ENCODE measurements at regions not wholly inside any gene's neighbourhood (a gene's known extent, or its start where the extent isn't known, plus 50 kb on each side); places are given as distances from the start of the nearest gene placed in this dataset.
"Not testable (repeated sequence)": the region's sequence is repeated elsewhere in the genome, so short reads cannot be mapped to it uniquely, and the experiment has no call there.

DNA sequence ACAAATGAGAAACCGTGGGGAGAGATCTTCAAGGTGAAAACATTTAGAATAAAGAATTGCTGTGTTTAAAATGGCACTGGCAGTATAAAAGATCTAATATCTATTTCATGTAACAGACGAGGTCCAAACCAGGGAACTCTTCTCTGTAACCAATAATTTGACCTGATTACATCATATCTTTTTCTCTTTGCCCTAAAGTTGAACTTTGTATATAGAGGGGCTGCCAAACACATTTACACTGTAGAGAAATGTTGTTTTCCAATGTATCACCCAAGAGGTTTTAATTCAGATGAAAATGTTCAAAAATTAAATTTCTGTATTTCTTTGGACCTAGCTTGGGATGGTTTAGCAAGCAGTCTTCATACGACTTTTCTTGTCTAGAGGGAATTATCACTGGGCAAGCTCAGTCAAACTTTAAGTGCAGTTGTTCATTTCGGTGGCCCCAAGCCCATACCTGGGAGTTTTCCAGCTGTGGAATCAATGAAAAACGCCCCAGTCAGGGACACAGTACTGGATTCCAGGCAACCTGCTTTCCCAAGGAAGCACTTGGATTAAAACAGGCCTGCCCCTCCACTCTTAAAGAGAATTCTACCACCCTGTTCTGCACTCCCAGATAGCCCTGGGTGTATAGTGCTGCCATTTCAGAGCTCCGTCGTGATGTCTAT lies 208.5 kb upstream of the FN1 start:
- DNase-seq = no peak

GRCh38 chr2:215638687-215639086 lies 202.8 kb upstream of the FN1 start:
- DNase-seq = no peak

GRCh38 chr2:215637651-215638050 lies 201.8 kb upstream of the FN1 start:
- DNase-seq = no peak

- no peak for DNase-seq
These were observed 200.9 kb upstream of the FN1 start for GRCh38 chr2:215636816-215637215.

DNA sequence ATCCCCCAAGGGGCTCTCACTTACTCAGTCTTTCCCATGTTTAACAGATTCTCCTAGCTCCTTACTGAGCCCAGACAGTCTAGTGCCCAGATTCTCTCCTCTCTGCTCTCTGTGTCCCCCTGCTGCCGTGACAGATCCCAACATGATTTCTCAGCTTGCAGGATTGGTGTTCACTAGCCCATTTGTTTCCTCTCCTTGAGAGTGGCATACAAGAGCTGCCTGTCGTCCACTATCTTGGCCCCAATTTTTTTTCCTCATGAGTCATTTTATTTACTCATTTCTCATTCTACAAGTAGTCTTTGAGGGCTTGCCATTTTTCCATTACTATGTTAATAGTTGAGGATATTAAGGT lies 199.9 kb upstream of the FN1 start:
- peak; percentile 49 for DNase-seq

- DNase-seq = no peak
These were observed 199.4 kb upstream of the FN1 start for GRCh38 chr2:215635071-215635787.

GRCh38 chr2:215633360-215633759 lies 197.5 kb upstream of the FN1 start:
- no peak for DNase-seq

DNA sequence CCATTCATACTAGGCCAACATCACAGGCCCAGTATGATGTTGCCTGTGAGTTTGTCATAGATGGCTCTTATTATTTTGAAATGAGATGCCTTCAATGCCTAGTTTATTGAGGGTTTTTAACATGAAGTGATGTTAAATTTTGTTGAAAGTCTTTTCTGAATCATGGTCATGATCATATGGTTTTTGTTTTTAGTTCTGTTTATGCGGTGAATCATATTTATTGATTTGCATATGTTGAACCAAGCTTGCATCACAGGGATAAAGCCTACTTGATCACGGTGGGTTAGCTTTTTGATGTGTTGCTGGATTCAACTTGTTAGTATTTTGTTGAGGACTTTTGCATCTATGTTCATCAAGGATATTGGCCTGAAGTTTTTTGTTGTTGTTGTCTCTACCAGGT lies 195.8 kb upstream of the FN1 start:
- DNase-seq = no peak

GRCh38 chr2:215630796-215631195 lies 194.9 kb upstream of the FN1 start:
- not testable (repeated sequence) for DNase-seq

- DNase-seq = no peak
These were observed 191.9 kb upstream of the FN1 start for GRCh38 chr2:215627771-215628170.

- DNase-seq = no peak
These were observed 191.0 kb upstream of the FN1 start for GRCh38 chr2:215626812-215627281.

DNA sequence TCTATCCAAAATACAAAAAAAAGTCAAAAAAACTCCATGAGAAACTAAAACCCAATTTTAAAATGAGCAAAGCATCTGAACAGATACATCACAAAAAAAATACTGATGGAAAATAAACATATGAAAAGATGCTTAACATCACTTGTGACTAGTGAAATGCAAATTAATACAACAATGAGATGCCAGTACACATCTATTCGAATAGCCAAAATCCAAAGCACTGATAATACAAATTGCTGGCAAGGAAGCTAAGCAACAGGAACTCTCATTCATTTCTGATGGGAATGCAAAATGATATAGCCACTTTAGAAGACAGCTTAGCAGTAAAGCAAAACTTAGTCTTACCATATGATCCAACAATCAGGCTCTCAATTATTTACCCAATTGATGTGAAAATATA lies 190.2 kb upstream of the FN1 start:
- DNase-seq = no peak

DNA sequence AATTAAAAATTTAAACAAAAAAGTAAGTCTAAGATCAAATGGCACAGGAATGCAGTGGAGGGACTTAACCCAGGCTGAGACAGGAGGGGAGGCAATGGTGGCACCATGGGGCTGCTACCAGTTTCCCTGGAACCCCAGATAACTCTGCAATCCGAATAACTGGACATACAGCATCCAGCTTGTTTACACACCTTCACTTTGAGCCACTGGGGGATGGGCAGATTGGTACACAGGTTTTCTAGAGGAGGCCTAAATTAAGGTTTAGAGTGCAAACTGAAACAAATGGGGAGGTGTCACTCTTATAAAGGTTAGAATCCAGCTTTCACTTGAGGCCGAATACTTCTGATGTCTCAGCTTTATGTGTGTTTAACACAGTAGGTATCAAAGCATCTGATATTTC lies 189.3 kb upstream of the FN1 start:
- DNase-seq = no peak

GRCh38 chr2:215624423-215624829 lies 188.6 kb upstream of the FN1 start:
- no peak for DNase-seq

DNA sequence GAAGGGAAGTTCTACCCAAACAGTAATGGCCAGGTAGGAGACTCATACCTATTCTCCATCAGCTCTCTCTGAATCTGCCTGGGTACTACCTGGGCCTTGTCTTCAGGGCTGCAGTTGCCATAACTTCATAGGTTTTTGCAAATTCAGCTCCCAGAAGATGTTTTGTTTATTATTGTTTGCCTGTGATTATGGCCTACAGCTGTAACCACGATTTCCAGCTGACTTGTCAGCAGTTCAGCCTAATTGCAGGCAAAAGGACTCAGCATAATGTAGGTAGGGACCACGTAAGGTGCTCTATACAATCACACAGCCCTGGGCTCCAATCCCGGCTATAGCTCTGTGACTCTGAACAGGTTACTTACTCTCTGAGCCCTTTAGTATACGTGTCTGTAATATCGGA lies 187.0 kb upstream of the FN1 start:
- no peak for DNase-seq

GRCh38 chr2:215621381-215621780 lies 185.5 kb upstream of the FN1 start:
- no peak for DNase-seq

- DNase-seq = no peak
These were observed 184.7 kb upstream of the FN1 start for GRCh38 chr2:215620528-215620927.

- DNase-seq = peak; percentile 52
These were observed 184.1 kb upstream of the FN1 start for GRCh38 chr2:215619989-215620388.

DNA sequence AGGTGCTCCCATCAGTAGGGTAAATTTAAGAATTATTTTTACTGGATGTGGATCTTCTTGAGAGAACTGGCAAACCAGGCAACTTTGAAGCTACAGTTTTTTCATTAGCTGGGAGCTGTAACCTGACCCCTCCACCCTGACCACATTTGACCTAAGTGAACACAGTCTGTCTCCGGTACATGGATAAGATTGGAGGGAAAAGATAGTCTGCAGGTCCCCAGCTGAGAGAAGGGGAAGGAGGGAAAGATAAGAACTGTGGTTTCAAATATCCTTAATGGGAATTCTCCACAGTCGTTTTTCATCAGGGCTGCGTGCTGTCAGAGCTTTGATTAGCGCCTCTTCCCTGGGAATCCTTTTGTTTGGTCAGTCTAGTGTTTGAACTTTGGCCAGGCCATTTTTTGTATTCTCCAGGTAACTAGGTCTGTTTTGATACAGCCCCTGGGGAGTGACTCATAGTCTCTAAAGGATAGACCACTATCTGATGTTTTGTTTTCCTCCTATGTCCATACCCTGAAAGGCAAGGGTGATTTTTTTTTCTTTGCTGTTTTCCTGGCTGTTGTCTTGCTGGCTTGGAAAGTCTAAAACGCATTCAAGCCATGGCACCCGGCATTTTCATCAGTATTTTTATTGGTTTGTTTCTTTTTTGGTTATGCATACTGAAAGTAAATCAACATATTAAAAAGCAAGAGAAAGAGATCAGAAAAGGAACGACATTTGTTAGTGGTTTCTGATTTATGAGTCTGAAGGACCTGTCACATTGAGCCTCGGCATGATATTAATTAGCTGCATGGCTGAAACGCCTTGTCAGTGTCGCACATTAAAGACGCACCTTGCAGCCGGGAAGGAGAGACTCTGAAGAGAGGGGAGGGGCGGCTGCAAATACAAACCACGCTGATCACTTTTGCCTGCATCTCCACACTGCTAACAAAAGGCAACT lies 183.4 kb upstream of the FN1 start:
- peak; percentile 88 for DNase-seq

- DNase-seq = no peak
These were observed 182.3 kb upstream of the FN1 start for GRCh38 chr2:215618145-215618544.

DNA sequence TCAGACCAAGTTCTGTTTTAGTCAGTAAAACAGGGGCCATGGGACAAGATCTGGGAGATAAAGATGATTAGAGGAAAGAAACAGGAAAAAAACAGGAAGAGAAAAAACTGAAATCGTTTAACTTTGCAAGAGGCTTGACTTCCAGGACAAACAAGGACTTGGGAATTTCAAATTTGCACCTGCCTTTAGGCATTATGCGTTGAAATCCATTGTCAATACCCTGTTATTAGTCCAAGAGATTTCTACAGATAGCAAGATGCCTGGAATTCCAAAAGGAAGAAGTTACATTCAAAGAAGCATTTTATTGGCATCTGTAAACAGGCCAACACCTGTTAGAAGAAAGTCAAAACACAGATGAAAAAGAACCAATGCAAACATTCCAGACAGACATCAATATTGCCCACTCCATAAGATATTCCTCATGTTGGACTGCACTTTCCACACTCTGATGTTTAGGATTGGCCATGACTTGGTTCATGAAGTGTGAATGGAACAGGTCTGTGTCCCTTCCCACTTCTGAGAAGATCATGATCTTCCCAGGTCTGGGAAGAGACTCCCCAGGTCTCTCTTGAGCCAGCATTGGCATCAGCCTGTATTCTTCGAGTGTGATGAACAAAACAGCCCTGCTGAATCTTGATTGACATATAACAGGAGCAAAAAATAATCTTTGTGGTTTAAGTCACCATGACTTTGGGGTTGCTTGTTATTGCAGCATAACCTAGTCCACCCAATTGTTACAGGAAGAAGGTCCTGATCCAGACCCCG lies 181.4 kb upstream of the FN1 start:
- no peak for DNase-seq

DNA sequence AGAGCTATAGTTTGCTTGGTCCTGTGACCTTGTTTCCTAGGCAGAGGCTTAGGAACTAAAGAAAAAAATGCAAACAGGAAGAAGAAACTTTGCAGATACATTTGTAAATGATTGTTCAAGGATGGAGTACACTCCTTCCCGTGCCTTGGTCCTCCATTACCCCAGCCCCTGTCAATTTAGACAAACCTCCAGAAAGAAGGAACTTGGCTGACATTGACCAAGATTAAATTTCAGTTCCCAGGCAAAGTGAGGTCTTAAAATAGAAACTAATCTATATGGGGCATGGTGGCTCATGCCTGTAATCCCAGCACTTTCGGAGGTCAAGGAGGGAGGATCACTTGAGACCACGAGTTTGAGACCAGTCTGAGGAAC lies 179.9 kb upstream of the FN1 start:
- DNase-seq = no peak

All from DMS53 (cell line).